Stimulated activated memory B cell treated with anti-CD40 and anti-IgM and Interleukin-4, amounts not matched to agents 10 μg/mL and 1 μg/mL and 100 μg/mL, for 72 hours (primary cell): ENCODE measurements at regions not wholly inside any gene's neighbourhood (a gene's known extent, or its start where the extent isn't known, plus 50 kb on each side); places are given as distances from the start of the nearest gene placed in this dataset.
"Not testable (repeated sequence)": the region's sequence is repeated elsewhere in the genome, so short reads cannot be mapped to it uniquely, and the experiment has no call there.

Source experiments
- ATAC-seq: fragments of 150-1000 bp; cut with Tn5 transposase; 2 replicates; pipeline ENCODE4 v1.10.0; 2021
- H3K27ac Mint-ChIP-seq: one replicate; pipeline ENCODE4 v1.8.0; 2022; ENCODE audit warnings: mild to moderate bottlenecking, mixed read lengths
- H3K27me3 Mint-ChIP-seq: one replicate; pipeline ENCODE4 v1.8.0; 2022; ENCODE audit warnings: mixed read lengths
- H3K36me3 Mint-ChIP-seq: one replicate; pipeline ENCODE4 v1.8.0; 2022; ENCODE audit warnings: mixed read lengths
- H3K4me1 Mint-ChIP-seq: one replicate; pipeline ENCODE4 v1.8.0; 2022; ENCODE audit warnings: mixed read lengths
- H3K4me3 Mint-ChIP-seq: one replicate; pipeline ENCODE4 v1.8.0; 2022; ENCODE audit warnings: mild to moderate bottlenecking, moderate library complexity, mixed read lengths
- H3K9me3 Mint-ChIP-seq: one replicate; pipeline ENCODE4 v1.8.0; 2022; ENCODE audit warnings: mixed read lengths

DNA sequence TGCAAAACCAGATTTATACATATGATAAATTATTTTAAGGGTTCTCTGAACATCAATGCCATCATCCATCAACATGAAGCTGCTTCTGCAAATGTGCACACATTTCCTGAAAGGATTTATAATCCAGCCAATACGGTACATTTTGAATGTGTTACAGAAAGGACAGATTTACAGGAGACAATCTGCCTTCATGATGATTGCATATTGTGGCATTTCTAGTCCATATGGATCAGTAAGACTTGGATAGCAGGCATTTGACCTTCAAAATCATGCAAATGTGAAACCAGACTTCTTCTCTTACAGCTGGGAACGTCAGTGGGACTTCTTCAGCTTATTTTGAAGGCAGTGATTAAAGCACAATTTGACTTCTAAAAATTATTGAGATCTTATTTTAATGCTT is 217.3 kb upstream of the GK2 start:
- ATAC-seq: no peak
- Mint-ChIP-seq H3K4me3 (no peak overlapping the region), H3K4me1 (no peaks in the 10 kb centered on the region), H3K36me3 (no peaks in the 10 kb centered on the region), H3K27ac (no peak overlapping the region), H3K27me3 (no peaks in the 10 kb centered on the region), H3K9me3 (no peaks in the 10 kb centered on the region)

DNA sequence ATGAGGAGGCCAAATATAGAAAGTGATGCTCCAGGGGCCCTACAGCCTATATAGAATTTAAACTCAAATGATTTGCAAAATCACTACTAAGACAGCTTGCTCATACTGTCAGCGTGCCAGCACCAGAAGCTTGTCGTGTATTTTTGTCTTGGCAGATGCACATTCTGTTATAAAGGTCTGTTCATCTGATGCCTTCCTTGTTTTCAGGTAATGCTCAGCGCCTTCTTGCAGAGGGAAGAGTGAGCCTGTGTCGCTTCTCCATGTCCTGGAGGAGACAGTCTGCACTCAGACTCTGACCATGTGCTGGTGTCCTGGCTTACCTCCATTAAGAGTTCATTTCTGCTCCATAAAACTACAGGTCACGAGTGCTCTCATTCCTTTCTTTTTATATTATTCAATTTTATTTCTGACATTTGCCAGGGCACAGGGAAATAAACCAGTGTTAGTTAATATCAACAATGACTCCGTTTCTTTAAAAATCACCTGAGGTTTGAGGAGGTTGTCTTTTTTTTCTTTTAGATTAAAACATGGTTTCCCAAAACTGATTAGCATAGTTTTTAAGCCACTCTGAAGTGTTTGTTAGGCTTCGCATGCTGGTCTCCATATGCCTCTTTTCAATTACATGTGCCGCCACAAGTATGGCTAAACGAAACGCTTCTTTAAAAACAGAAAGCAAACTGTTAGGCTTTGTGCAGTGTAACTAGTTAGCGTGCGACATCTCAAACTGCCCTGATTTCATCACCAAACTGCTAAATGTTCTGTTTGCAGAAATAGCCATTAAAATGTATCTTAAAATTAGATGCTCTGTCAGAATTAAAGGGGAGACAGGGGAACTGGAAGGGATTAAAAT is 215.2 kb upstream of the GK2 start:
- no peak for ATAC-seq
- H3K27me3 Mint-ChIP-seq: no peaks in the 10 kb centered on the region
- no peak overlapping the region for H3K4me3 Mint-ChIP-seq
- H3K36me3 Mint-ChIP-seq: no peaks in the 10 kb centered on the region
- H3K27ac Mint-ChIP-seq: no peak overlapping the region
- no peaks in the 10 kb centered on the region for H3K9me3 Mint-ChIP-seq
- H3K4me1 Mint-ChIP-seq: no peaks in the 10 kb centered on the region

DNA sequence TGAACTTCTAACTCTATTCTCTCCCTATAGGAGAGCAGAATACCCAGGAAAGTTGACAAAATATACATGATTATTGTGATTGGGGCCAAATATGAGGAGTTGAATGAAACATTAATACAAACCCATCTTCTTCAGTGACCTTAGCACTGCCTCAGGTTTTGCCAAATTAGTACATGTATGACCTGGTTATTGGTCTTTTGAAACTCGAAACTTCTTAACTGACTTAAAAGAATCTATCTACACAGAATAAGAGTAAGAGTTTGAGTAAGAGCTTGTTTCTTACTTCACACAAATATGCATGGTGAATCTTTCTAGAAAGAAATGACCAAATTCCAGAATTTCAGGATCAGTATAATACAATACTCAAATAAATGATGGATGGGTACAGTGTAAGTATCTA is 213.0 kb upstream of the GK2 start:
- Mint-ChIP-seq H3K4me1 (no peaks in the 10 kb centered on the region), H3K4me3 (no peak overlapping the region), H3K36me3 (no peaks in the 10 kb centered on the region), H3K27ac (no peak overlapping the region), H3K27me3 (no peaks in the 10 kb centered on the region), H3K9me3 (no peaks in the 10 kb centered on the region)
- ATAC-seq: no peak

DNA sequence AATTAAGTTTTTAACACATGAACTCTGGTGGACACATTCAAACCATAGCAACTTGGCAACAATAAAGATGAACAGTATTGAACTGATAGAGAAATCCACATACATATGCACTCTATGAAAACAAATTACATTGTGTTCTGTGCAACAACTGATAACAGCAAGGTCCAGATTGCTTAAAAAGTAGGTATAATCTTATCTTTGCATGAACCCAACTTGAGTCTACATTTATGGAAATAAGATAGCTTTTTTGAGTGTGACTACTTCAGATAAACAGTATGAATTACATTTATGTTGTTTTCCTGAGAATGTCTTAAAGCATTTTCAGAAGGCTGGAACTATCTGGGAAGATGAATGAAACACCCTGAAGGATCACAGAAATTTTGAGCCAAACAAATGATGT is 212.6 kb upstream of the GK2 start:
- ATAC-seq: no peak

DNA sequence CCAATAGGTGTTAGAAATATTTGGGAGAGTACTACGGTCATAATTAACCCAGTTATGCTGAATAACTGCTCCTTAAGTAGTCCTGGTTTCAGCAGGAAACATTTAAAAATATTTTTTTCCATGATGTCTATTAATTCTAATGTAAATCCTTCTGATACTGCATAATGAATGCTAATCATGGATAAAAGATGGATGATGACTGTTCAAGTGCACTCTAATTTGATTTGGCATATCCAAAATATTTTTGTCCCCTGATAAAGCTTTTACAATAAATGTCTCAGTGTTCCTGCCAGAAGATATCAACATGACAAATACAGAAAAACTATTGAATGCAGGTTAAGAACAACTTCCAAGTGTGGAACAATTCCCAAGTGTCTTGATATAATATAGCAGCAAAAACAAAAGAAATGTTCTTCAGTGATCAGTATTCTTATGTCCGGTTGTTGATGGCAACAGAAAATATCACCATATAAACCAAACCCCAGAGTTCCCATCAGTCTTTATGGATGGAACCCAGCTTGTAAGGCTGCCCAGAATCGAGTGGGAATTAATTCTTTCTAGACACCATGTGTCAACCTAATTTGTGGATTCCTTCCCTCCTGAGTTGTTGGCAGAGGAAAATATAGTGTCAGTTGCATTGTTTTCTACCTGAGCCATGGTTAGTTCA is 205.4 kb upstream of the GK2 start:
- H3K27ac Mint-ChIP-seq: no peak overlapping the region
- peaks cover 9% of the 10 kb centered on the region for H3K4me1 Mint-ChIP-seq
- peaks cover 32% of the 10 kb centered on the region for H3K27me3 Mint-ChIP-seq
- ATAC-seq: no peak
- peaks cover 5% of the 10 kb centered on the region for H3K9me3 Mint-ChIP-seq
- no peaks in the 10 kb centered on the region for H3K36me3 Mint-ChIP-seq
- H3K4me3 Mint-ChIP-seq: no peak overlapping the region

More for the DNA sequence above, 212.6 kb upstream of the GK2 start:
- Mint-ChIP-seq H3K4me1 (no peaks in the 10 kb centered on the region), H3K9me3 (no peaks in the 10 kb centered on the region), H3K36me3 (no peaks in the 10 kb centered on the region), H3K27me3 (no peaks in the 10 kb centered on the region), H3K4me3 (no peak overlapping the region), H3K27ac (no peak overlapping the region)

DNA sequence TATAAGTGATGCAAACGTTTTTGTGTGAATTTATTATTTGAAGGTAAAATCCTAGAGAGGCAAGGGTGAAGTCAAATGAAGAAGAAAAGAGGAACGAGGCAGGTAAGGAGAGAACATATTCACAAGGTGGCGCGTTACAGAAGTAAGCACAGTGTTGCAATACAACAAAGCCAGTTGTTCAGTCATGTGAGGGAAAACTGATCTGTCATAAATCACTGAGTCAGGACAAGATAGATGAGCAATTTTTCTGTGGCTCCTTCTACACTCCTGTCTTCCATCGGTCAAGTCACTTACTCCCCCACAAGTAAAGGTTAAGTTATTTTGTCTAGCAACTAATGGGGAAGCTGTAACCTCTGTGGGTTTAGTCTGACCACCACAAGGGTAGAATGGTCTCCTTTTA is 203.0 kb upstream of the GK2 start:
- Mint-ChIP-seq H3K36me3 (no peaks in the 10 kb centered on the region), H3K4me3 (no peak overlapping the region)

DNA sequence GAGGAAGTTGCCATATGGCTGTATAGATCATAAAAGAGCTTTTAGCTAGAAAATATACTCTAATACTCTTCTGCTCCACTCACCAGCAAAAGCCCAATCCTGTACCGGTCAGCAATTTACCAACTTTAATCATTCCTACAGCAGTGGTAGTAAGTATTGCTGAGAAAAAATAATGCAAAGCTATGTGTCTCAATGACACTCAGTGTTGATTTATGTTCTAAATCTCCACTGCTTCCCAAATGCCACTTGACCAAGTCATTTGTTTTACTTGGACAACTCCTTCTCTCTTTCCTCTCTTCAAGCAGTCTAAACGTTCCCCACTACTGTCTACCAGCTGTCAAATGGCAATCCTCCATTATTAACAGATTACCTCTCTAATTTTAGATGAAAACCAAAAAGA is 201.8 kb upstream of the GK2 start:
- H3K9me3 Mint-ChIP-seq: peaks cover 9% of the 10 kb centered on the region
- peaks cover 27% of the 10 kb centered on the region for H3K27me3 Mint-ChIP-seq
- no peak for ATAC-seq
- no peak overlapping the region for H3K4me3 Mint-ChIP-seq
- no peaks in the 10 kb centered on the region for H3K36me3 Mint-ChIP-seq
- H3K4me1 Mint-ChIP-seq: peaks cover 16% of the 10 kb centered on the region
- H3K27ac Mint-ChIP-seq: no peak overlapping the region

More for the DNA sequence above, 203.0 kb upstream of the GK2 start:
- H3K9me3 Mint-ChIP-seq: peaks cover 9% of the 10 kb centered on the region
- no peak overlapping the region for H3K27ac Mint-ChIP-seq
- H3K27me3 Mint-ChIP-seq: peaks cover 32% of the 10 kb centered on the region
- no peak for ATAC-seq
- H3K4me1 Mint-ChIP-seq: peaks cover 16% of the 10 kb centered on the region

DNA sequence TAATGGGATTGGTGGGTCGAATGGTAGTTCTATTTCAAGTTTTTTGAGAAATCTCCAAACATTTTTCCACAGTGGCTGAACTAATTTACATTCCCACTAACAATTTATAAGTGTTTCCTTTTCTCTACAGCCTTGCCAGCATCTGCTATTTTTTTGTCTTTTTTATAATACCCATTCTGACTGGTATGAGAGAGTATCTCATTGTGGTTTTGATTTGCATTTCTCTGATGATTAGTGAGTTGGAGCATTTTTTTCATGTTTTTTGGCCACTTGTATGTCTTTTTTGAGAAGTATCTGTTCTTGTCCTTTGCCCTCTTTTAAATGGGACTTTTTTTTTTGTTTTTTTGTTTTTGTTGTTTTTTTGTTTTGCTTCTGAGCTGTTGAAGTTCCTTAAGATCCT is 200.0 kb upstream of the GK2 start:
- H3K27ac Mint-ChIP-seq: no peak overlapping the region
- ATAC-seq: no peak
- no peaks in the 10 kb centered on the region for H3K36me3 Mint-ChIP-seq
- H3K4me3 Mint-ChIP-seq: no peak overlapping the region
- peaks cover 9% of the 10 kb centered on the region for H3K9me3 Mint-ChIP-seq
- H3K4me1 Mint-ChIP-seq: peaks cover 28% of the 10 kb centered on the region
- peaks cover 18% of the 10 kb centered on the region for H3K27me3 Mint-ChIP-seq

DNA sequence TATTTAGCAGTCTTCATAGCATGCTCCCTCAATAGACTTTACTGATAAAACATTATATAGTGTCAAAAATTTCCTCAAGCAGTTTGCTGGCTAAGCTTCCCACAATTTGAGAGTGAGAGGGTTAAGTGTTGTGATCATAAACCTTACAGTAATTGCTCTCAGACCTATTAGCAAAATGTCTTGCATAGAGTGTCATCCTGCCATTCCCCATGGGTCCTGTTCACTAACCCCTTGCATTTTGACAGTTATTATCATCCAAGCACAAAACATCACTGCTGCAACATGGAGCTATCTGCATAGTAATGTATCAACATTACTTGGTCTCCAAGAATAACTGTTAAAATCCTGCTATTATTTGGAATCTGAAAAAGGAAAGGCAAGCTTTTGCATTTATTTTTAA is 196.1 kb upstream of the GK2 start:
- H3K27me3 Mint-ChIP-seq: no peaks in the 10 kb centered on the region
- peak overlapping the region; percentile 6 for H3K4me3 Mint-ChIP-seq
- peaks cover 17% of the 10 kb centered on the region for H3K36me3 Mint-ChIP-seq
- H3K9me3 Mint-ChIP-seq: peaks cover 16% of the 10 kb centered on the region
- H3K4me1 Mint-ChIP-seq: peaks cover 49% of the 10 kb centered on the region
- peak overlapping the region; percentile 81 for H3K27ac Mint-ChIP-seq
- ATAC-seq: peak; percentile 60

DNA sequence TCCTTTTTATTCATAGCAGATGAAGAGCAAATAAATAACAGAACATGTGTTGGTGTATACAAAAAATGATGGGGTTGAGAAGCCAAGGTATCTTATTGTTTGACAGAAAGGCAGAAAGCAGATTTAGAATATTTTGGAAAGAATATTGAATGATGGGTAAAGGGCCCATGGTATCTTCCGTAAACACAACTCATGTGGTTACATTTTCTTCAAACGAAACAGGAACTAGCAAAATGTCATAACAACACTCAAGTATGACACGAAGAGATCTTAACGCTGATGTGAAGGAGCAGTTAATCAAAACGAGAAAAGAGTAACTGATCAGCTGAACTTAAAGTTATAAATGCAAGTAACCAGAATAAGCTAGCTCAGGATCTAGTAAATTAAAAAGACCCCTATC is 195.7 kb upstream of the GK2 start:
- Mint-ChIP-seq H3K27ac (peak overlapping the region; percentile 81), H3K4me3 (peak overlapping the region; percentile 6)

DNA sequence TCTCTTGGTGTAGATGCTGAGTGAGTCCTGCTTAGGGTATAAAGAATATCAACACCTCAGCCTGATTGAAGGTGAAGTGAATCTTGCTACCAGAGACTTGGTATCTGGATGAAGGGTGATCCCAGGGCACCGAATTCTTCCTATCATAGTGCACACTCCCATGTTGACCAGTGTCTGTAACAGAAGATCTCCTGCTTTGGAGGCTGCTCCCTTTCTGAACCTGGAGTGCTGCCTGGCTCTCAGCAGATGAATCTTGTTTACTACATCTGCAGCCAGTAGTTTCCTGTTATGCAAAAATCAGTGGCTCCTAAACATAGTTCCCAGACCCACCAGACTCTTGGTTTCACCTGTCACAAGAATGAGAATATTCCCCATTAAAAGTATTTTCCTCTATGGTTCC is 191.7 kb upstream of the GK2 start:
- Mint-ChIP-seq H3K4me1 (peaks cover 62% of the 10 kb centered on the region), H3K27ac (peak overlapping the region; percentile 62), H3K36me3 (peaks cover 17% of the 10 kb centered on the region), H3K9me3 (peaks cover 15% of the 10 kb centered on the region), H3K27me3 (no peaks in the 10 kb centered on the region), H3K4me3 (peak overlapping the region; percentile 80)
- no peak for ATAC-seq

More for the DNA sequence above, 195.7 kb upstream of the GK2 start:
- Mint-ChIP-seq H3K4me1 (peaks cover 49% of the 10 kb centered on the region), H3K27me3 (no peaks in the 10 kb centered on the region), H3K36me3 (peaks cover 17% of the 10 kb centered on the region), H3K9me3 (peaks cover 16% of the 10 kb centered on the region)
- peak; percentile 90 for ATAC-seq

DNA sequence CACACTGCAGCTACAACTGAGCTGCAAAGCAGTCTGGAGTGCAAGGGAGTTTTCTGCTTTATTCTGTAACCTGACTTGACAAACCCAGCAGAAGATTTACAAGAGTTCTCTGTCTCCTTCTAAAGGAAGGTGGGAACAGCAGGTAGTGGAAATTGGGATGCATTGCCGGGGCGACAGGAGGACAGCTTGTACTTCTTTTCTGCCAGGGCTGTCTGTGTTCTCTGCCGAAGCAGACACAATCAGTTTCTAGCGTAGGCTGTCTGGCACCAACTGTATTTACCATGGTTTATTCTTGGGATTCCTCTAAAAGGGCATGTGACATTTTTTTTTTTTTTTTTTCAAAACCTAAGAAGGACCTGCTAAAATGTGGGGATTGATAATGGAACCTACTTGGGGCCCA is 190.8 kb upstream of the GK2 start:
- Mint-ChIP-seq H3K4me1 (peaks cover 56% of the 10 kb centered on the region), H3K27me3 (no peaks in the 10 kb centered on the region), H3K9me3 (peaks cover 15% of the 10 kb centered on the region), H3K27ac (peak overlapping the region; percentile 62), H3K36me3 (peaks cover 17% of the 10 kb centered on the region), H3K4me3 (peak overlapping the region; percentile 69)
- peak; percentile 42 for ATAC-seq

DNA sequence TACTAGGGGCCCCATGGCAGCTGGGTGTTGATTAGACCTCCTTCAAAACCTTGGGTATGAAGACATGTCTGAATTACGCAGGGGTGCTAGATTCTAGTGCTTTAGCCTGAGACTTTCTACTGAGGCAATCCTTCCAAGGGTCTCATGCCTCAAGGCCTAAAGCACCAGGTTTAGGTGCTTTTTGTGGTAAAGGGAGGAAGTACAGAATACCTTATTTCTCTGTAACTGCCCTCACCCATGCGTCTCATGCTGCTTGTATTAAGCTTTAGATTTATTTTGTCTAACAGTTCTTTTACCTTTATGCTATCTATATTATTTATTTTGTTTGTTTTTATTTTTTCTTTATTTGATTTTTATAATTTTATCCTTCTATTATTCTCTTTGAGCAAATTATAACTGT is 190.2 kb upstream of the GK2 start:
- peaks cover 15% of the 10 kb centered on the region for H3K9me3 Mint-ChIP-seq
- no peaks in the 10 kb centered on the region for H3K27me3 Mint-ChIP-seq
- H3K36me3 Mint-ChIP-seq: peaks cover 17% of the 10 kb centered on the region
- H3K4me1 Mint-ChIP-seq: peaks cover 50% of the 10 kb centered on the region
- no peak overlapping the region for H3K4me3 Mint-ChIP-seq
- peak; percentile 56 for ATAC-seq
- H3K27ac Mint-ChIP-seq: peak overlapping the region; percentile 62

DNA sequence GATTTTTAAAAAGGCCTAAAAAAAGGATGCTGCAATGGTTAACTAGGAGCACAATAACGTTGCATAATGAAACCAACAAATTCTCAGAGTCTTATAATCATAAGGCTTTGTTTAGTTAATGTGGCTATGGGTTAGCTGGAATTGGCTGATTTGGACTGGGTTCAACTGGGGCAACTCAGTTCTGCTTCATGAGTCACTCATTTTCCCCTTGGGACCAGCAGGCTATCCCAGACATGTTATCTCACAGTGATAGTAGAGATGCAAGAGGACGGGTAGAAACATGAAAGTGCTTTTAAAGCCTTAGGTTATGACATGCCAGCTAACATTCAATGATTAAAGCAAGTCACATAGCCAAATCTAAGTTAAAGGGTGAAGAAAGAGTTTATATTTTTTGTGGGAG is 189.2 kb upstream of the GK2 start:
- H3K36me3 Mint-ChIP-seq: peaks cover 12% of the 10 kb centered on the region
- H3K9me3 Mint-ChIP-seq: peaks cover 16% of the 10 kb centered on the region
- H3K27me3 Mint-ChIP-seq: no peaks in the 10 kb centered on the region
- H3K4me1 Mint-ChIP-seq: peaks cover 47% of the 10 kb centered on the region
- H3K27ac Mint-ChIP-seq: peak overlapping the region; percentile 62
- no peak for ATAC-seq
- no peak overlapping the region for H3K4me3 Mint-ChIP-seq

DNA sequence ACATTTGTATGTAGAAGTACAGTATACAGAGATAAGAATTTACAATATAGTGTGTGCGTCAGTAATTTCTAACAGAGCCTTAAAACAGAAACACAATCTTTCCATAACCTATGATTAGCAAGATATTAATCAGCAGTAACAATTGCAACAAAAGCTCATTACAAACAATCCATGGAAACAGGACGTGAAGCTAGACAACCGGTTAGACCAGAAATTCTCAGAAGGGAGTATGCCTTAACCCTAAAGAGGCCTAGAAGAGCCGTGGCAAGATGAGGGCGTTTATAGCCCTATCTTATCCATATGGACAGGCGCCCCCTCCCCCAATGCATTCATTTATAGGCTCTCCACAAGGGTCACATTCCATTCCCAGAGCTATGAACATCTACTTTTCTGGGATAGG is 184.2 kb upstream of the GK2 start:
- ATAC-seq: not testable (repeated sequence)

DNA sequence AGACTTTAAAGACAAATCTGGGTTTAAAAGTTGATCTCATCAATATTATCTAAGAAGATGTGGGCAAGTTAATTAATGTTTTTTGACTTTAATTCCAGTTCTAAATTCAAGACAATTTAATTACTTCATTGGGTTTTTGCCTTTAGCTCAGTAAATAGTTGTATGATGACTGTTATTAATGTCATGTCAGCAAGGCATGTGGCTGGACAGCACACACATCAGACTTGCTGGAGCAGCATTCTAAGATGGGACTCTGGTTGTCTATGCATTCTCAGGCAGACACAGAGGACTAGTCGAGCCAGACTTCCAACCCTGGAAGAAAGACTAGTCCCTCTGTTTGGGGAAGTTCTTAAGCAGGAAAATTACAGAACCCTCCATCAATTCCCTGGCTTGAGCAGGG is 180.7 kb upstream of the GK2 start:
- ATAC-seq: no peak
- no peak overlapping the region for H3K27ac Mint-ChIP-seq
- H3K4me1 Mint-ChIP-seq: no peaks in the 10 kb centered on the region
- H3K9me3 Mint-ChIP-seq: peaks cover 3% of the 10 kb centered on the region
- no peaks in the 10 kb centered on the region for H3K27me3 Mint-ChIP-seq
- H3K4me3 Mint-ChIP-seq: no peak overlapping the region
- H3K36me3 Mint-ChIP-seq: no peaks in the 10 kb centered on the region

More for the DNA sequence above, 184.2 kb upstream of the GK2 start:
- H3K9me3 Mint-ChIP-seq, H3K27me3 Mint-ChIP-seq, H3K27ac Mint-ChIP-seq, H3K36me3 Mint-ChIP-seq, H3K4me1 Mint-ChIP-seq, H3K4me3 Mint-ChIP-seq: not testable (repeated sequence)
